Hepatocyte (in vitro differentiated cells): ENCODE measurements at regions not wholly inside any gene's neighbourhood (a gene's known extent, or its start where the extent isn't known, plus 50 kb on each side); places are given as distances from the start of the nearest gene placed in this dataset.

Experiments used
- DNase-seq: peaks from one replicate; pipeline ENCODE4 v3.0.0-alpha.2; 2016; ENCODE audit warnings: low spot score
- H2AFZ ChIP-seq: fragments of 200-600 bp; sonication (generic); 2 replicates; pipeline ENCODE4 v1.6.0; 2016; ENCODE audit warnings: antibody characterized with exemption, mild to moderate bottlenecking
- H3K27ac ChIP-seq: fragments of 200-600 bp; sonication (generic); 2 replicates; pipeline ENCODE4 v1.5.1; 2016; ENCODE audit warnings: mild to moderate bottlenecking
- H3K27me3 ChIP-seq: fragments of 200-600 bp; sonication (generic); 2 replicates; pipeline ENCODE4 v1.6.1; 2016
- H3K36me3 ChIP-seq: fragments of 200-600 bp; sonication (generic); replicated peaks from 2 replicates; pipeline ENCODE4 v1.5.1; 2016; ENCODE audit warnings: low read depth; ENCODE audit not compliant: insufficient read depth
- H3K4me1 ChIP-seq: fragments of 200-600 bp; sonication (generic); 2 replicates; pipeline ENCODE4 v1.5.1; 2016; ENCODE audit warnings: mild to moderate bottlenecking, moderate library complexity; ENCODE audit not compliant: insufficient read depth
- H3K4me2 ChIP-seq: fragments of 200-600 bp; sonication (generic); 2 replicates; pipeline ENCODE4 v1.6.0; 2016
- H3K4me3 ChIP-seq: fragments of 200-600 bp; sonication (generic); 2 replicates; pipeline ENCODE4 v1.5.1; 2016; ENCODE audit warnings: mild to moderate bottlenecking
- H3K79me2 ChIP-seq: fragments of 200-600 bp; sonication (generic); 2 replicates; pipeline ENCODE4 v1.6.0; 2017; ENCODE audit warnings: mild to moderate bottlenecking
- H3K9me2 ChIP-seq: fragments of 200-600 bp; sonication (generic); replicated peaks from 2 replicates; pipeline ENCODE4 v1.6.0; 2017; ENCODE audit warnings: mild to moderate bottlenecking; ENCODE audit not compliant: insufficient read depth
- H3K9me3 ChIP-seq: fragments of 200-600 bp; sonication (generic); 2 replicates; pipeline ENCODE4 v1.5.1; 2016; ENCODE audit warnings: low read depth, mild to moderate bottlenecking
- H4K20me1 ChIP-seq: fragments of 200-600 bp; sonication (generic); 2 replicates; pipeline ENCODE4 v1.6.0; 2016; ENCODE audit warnings: mild to moderate bottlenecking; ENCODE audit not compliant: insufficient read depth, poor library complexity, severe bottlenecking
- EZH2 ChIP-seq: fragments of 200-600 bp; sonication (generic); IDR thresholded peaks from 2 replicates; pipeline ENCODE4 v1.6.1; 2016; ENCODE audit warnings: antibody characterized with exemption, mild to moderate bottlenecking, borderline replicate concordance
- EZH2phosphoT487 ChIP-seq: fragments of 200-600 bp; sonication (generic); IDR thresholded peaks from one replicate; pipeline ENCODE4 v1.6.1; 2018; ENCODE audit warnings: antibody characterized with exemption, mild to moderate bottlenecking, low read depth, moderate library complexity; ENCODE audit not compliant: unreplicated experiment, severe bottlenecking
- WGBS: methylation state at CpG from one replicate; pipeline ENCODE4 v1.1.6; 2016; ENCODE audit warnings: low lambda C conversion rate; ENCODE audit errors: missing lambda C conversion rate; 5-methylcytosine and 5-hydroxymethylcytosine counted together
- TF ChIP-seq, protein P1 (sequence below): fragments of 200-600 bp; sonication (generic); IDR thresholded peaks from 2 replicates; pipeline ENCODE4 v1.5.1; 2016; ENCODE audit warnings: antibody characterized with exemption, mild to moderate bottlenecking; ENCODE audit not compliant: poor library complexity

- no peak overlapping the region for H3K4me2 ChIP-seq
- no peak overlapping the region for H2AFZ ChIP-seq
- TF ChIP-seq, protein P1, sequence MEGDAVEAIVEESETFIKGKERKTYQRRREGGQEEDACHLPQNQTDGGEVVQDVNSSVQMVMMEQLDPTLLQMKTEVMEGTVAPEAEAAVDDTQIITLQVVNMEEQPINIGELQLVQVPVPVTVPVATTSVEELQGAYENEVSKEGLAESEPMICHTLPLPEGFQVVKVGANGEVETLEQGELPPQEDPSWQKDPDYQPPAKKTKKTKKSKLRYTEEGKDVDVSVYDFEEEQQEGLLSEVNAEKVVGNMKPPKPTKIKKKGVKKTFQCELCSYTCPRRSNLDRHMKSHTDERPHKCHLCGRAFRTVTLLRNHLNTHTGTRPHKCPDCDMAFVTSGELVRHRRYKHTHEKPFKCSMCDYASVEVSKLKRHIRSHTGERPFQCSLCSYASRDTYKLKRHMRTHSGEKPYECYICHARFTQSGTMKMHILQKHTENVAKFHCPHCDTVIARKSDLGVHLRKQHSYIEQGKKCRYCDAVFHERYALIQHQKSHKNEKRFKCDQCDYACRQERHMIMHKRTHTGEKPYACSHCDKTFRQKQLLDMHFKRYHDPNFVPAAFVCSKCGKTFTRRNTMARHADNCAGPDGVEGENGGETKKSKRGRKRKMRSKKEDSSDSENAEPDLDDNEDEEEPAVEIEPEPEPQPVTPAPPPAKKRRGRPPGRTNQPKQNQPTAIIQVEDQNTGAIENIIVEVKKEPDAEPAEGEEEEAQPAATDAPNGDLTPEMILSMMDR: no peak
- TF ChIP-seq EZH2phosphoT487: no peak
- TF ChIP-seq EZH2: no peak
- H4K20me1 ChIP-seq: no peaks in the 10 kb centered on the region
- no peaks in the 10 kb centered on the region for H3K9me2 ChIP-seq
- H3K79me2 ChIP-seq: no peaks in the 10 kb centered on the region
- H3K27ac ChIP-seq: no peak overlapping the region
- H3K4me1 ChIP-seq: no peaks in the 10 kb centered on the region
- no peaks in the 10 kb centered on the region for H3K9me3 ChIP-seq
- H3K27me3 ChIP-seq: no peaks in the 10 kb centered on the region
- no peak for DNase-seq
- WGBS: 57% methylated on average over 2 of the region's 2 CpGs
- no peak overlapping the region for H3K4me3 ChIP-seq
- H3K36me3 ChIP-seq: no peaks in the 10 kb centered on the region
These were observed 73.5 kb downstream of the PPP1R2C start for GRCh38 chrX:42704454-42704853.

- DNase-seq: peak; percentile 28
- H3K4me3 ChIP-seq: no peak overlapping the region
- no peaks in the 10 kb centered on the region for H4K20me1 ChIP-seq
- peak overlapping the region; percentile 65 for H3K4me2 ChIP-seq
- H3K79me2 ChIP-seq: no peaks in the 10 kb centered on the region
- H3K4me1 ChIP-seq: peaks cover 11% of the 10 kb centered on the region
- no peak overlapping the region for H2AFZ ChIP-seq
- no peaks in the 10 kb centered on the region for H3K9me3 ChIP-seq
- WGBS: 34% methylated on average over 3 of the region's 3 CpGs
- H3K27ac ChIP-seq: peak overlapping the region; percentile 86
- no peaks in the 10 kb centered on the region for H3K36me3 ChIP-seq
- no peaks in the 10 kb centered on the region for H3K27me3 ChIP-seq
- H3K9me2 ChIP-seq: no peaks in the 10 kb centered on the region
- TF ChIP-seq, protein P1: no peak
- TF ChIP-seq EZH2: no peak
- no peak for TF ChIP-seq EZH2phosphoT487
These were observed 80.4 kb downstream of the PPP1R2C start for GRCh38 chrX:42697544-42697943.

DNA sequence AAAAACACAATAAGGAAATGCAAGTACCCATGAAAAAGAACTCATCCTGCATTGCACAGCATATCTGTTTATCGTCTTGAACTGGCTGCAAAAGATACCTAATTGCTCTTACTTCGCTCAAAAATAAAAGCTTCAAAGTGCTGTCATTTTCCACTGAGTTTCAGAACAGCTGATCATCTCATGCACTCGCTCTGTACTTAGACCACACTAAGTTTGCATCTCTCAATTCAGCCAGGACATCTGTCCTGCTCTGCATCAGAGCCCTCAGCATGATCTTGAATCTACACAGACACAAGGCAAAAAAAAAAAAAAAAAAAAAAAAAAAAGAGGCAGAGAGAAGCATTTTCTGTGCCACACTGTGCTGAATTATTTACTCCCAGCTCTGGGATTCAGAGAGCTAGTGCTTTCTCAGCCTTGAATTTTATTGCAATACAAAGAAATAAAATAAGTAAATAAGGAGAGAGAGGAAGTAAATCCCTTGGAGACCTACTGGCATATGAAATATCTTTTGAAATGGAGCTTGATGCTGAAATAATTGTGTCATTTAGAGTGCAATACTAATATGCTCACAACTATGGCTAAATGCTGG, 81.3 kb downstream of the PPP1R2C start:
- Histone ChIP-seq H3K4me3 (no peak overlapping the region), H3K36me3 (no peaks in the 10 kb centered on the region), H3K27ac (peak overlapping the region; percentile 86), H3K4me2 (peak overlapping the region; percentile 65), H3K4me1 (peaks cover 11% of the 10 kb centered on the region), H3K27me3 (no peaks in the 10 kb centered on the region), H4K20me1 (no peaks in the 10 kb centered on the region), H3K9me3 (no peaks in the 10 kb centered on the region), H3K9me2 (no peaks in the 10 kb centered on the region), H2AFZ (no peak overlapping the region), H3K79me2 (no peaks in the 10 kb centered on the region)
- WGBS: 59% methylated on average over 3 of the region's 3 CpGs
- TF ChIP-seq EZH2phosphoT487: no peak
- TF ChIP-seq EZH2: no peak
- TF ChIP-seq, protein P1: no peak
- DNase-seq: no peak
